ENCODE measurements at regions not wholly inside any gene's neighbourhood (a gene's known extent, or its start where the extent isn't known, plus 50 kb on each side); places are given as distances from the start of the nearest gene placed in this dataset.

DNA sequence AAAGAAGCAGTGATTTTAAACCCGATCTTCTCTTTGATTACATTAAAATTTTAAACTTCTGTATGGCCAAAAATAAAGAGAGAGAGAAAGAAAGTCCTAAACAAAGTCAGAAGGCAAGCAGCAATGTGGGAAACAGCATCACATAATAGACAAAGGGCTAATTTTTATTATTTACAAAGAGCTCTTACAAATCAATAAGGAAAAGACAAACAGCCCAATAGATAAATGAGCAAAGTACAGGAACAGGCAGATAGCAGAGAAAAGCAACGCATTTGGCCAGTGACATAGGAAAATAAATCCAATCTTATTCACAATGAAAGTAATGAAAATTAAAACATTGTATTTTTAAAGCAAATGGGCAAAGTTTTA lies 93.1 kb downstream of the SALL1 start:
- TF ChIP-seq, protein P1, sequence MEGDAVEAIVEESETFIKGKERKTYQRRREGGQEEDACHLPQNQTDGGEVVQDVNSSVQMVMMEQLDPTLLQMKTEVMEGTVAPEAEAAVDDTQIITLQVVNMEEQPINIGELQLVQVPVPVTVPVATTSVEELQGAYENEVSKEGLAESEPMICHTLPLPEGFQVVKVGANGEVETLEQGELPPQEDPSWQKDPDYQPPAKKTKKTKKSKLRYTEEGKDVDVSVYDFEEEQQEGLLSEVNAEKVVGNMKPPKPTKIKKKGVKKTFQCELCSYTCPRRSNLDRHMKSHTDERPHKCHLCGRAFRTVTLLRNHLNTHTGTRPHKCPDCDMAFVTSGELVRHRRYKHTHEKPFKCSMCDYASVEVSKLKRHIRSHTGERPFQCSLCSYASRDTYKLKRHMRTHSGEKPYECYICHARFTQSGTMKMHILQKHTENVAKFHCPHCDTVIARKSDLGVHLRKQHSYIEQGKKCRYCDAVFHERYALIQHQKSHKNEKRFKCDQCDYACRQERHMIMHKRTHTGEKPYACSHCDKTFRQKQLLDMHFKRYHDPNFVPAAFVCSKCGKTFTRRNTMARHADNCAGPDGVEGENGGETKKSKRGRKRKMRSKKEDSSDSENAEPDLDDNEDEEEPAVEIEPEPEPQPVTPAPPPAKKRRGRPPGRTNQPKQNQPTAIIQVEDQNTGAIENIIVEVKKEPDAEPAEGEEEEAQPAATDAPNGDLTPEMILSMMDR (conservative IDR thresholded peaks at IDR 0.05; ENCODE audit: low read depth, low read length) = no peak
- H3K4me3 ChIP-seq (ENCODE audit: low read depth, low read length) = no peak overlapping the region
- no peak for DNase-seq (ENCODE audit: low read depth)

DNA sequence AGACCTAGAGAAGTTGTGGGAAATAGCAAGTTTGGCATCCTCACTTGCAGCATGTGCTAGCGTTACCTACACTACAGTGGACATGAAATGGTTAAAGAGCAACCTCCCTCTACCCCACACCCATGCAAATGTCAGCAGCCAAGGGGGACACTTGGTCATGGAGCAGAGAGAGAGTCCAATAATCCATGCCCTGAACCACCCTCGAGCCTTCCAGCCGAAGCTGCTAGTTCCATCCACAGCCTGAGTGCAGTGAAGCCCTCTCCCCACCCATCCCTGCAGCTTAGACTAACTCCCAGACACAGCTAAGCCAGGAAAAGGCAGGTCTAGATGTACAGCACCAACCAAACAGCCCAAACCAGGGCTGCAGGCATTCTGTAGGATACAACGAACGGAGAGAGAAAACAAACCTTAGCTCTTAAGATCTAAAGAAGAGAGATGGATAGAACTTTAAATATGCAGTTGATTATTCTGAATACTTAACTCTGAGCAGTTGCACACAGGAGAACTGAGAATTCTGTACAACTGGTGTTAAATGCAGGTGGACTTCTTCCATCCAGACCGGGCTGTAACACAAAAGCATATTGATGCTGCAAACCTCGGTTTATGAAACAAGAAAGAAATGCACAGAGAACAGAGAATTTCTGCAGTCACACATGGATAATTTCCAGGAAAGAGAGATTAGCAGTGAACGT lies 93.8 kb downstream of the SALL1 start:
- TF ChIP-seq, protein P1 (conservative IDR thresholded peaks at IDR 0.05; ENCODE audit: low read depth, low read length) = no peak
- no peak for DNase-seq (ENCODE audit: low read depth)
- no peak overlapping the region for H3K4me3 ChIP-seq (ENCODE audit: low read depth, low read length)

DNA sequence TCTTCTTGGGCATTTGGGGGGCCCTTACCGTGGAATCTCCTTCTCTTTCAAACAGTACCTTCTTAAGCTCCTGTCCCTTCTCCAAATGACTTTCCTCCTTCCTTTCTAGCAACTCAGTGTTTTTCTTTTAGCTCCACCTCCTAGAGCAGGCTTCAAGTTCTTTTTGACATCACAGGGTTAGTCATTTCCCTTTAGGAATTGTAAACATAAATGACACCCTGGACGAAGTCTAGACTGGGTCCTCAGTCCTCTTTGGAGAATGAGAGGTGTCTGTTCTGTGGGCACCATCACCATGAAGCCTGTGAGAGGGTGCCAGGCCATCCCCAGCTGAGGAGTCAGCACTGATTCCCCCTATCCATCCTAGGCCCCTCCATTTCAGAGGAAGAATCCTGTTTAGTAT lies 94.7 kb downstream of the SALL1 start:
- no peak for DNase-seq (ENCODE audit: low read depth)
- no peak overlapping the region for H3K4me3 ChIP-seq (ENCODE audit: low read depth, low read length)
- TF ChIP-seq, protein P1 (conservative IDR thresholded peaks at IDR 0.05; ENCODE audit: low read depth, low read length) = no peak

DNA sequence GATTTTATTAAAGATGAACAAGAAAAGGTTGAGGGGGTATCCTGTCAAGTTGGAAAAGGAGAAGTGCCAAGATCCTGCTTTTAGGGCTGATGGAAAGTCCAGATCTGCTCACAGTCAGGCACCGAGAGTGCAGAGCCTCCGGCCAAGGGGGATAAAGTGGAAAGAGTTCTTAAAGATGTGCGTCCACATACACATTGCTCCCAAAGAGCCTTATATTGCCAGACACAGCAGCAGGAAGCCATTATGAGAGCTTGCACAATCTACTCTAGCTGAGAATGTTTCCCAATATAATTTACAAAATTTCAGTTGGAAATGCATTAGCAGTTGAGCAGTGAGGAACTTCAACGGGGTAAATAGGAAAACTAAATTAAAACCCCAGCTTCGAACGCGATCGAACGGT lies 95.6 kb downstream of the SALL1 start:
- H3K4me3 ChIP-seq (ENCODE audit: low read depth, low read length) = no peak overlapping the region
- DNase-seq (ENCODE audit: low read depth) = no peak
- TF ChIP-seq, protein P1 (conservative IDR thresholded peaks at IDR 0.05; ENCODE audit: low read depth, low read length) = no peak

DNA sequence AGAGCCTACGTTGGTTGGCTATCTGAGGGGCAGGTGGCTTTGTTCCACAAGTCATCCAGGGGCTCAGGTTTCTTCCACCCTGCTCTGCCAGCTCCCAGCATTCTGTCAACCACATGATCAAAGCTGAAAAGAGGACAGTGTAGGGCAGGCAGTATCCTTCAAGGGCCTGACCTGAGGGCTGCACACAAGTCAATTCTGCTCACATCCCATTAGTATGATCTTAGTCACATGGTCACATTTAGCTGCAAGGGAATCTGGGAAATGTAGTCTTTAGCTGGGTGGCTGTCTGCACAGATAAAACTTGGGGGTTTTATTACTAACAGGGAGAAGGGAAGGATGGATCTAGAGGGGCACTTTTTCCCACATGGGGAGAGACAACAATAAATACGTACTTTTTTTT lies 97.3 kb downstream of the SALL1 start:
- TF ChIP-seq, protein P1 (conservative IDR thresholded peaks at IDR 0.05; ENCODE audit: low read depth, low read length) = no peak
- H3K4me3 ChIP-seq (ENCODE audit: low read depth, low read length) = no peak overlapping the region
- DNase-seq (ENCODE audit: low read depth) = no peak

DNA sequence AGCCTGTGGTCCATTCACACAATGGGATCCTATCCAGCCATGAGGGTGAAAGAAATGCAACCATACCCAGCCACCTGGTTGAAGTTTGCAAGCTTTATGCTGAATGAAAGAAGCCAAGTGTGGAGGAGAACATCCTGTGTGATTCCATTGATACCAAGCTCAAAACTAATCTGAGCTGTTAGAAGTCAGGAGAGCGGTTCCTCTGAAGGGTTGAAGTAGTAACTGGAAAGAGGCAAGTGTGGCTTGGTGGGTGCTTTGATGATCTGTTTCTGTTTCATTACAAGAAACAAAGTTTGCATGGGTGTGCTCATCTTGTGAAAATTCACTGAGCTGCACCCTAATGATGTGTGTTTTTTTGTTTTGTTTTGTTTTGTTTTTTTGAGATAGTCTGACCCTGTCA lies 99.4 kb downstream of the SALL1 start:
- TF ChIP-seq, protein P1 (conservative IDR thresholded peaks at IDR 0.05; ENCODE audit: low read depth, low read length) = no peak
- DNase-seq (ENCODE audit: low read depth) = no peak
- H3K4me3 ChIP-seq (ENCODE audit: low read depth, low read length) = no peak overlapping the region

DNA sequence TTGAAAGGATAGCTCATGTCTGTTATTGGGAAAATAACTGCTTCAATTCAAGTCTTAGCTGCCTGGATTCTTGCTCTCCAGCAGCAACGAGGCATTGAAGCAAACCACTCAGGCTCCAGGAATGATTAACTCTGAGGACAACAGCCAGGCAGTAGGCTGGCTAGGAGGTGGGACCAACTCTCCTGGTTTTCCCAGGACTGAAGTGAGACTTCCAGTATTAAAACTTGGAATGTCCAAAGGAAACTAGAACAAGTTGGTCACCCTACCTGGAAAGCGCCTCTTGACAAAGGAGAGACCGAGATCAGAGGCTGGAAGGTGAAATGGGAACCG lies 100.7 kb downstream of the SALL1 start:
- H3K4me3 ChIP-seq (ENCODE audit: low read depth, low read length) = no peak overlapping the region
- DNase-seq (ENCODE audit: low read depth) = peak; percentile 63
- TF ChIP-seq, protein P1 (conservative IDR thresholded peaks at IDR 0.05; ENCODE audit: low read depth, low read length) = no peak

Measured in epithelial cell of proximal tubule (primary cell).